GOT3 (cell line): ENCODE measurements at regions not wholly inside any gene's neighbourhood (a gene's known extent, or its start where the extent isn't known, plus 50 kb on each side); places are given as distances from the start of the nearest gene placed in this dataset.

ENCODE experiments used
- DNase-seq: peaks from one replicate; lab custom pipeline; 2025; ENCODE audit warnings: mixed read lengths; lab: John Stamatoyannopoulos, UW

DNA sequence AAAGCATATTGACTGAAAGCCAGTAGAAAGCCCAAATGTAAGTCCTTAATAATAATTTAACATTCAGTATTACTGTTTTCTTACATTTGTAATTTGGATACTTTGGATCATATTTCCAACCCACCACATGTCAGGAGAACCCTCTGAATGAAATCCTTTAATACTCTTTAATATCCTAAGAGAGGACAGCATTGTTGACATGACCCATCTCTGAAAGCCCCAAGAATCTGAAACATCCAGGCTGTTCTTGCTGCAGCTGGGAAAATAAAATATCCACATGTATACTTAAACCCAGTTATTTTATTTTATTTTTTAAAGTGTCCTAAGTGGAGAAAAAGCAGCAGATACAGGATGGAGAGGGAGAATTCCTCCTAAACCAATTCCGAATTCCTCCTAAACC lies 130.8 kb upstream of the RIPOR2 start:
- DNase-seq: no peak

- no peak for DNase-seq
Measured at GRCh38 chr6:25068866-25069265, 133.1 kb upstream of the RIPOR2 start.

GRCh38 chr6:25070547-25071366 lies 135.0 kb upstream of the RIPOR2 start:
- DNase-seq: peak; percentile 40

DNA sequence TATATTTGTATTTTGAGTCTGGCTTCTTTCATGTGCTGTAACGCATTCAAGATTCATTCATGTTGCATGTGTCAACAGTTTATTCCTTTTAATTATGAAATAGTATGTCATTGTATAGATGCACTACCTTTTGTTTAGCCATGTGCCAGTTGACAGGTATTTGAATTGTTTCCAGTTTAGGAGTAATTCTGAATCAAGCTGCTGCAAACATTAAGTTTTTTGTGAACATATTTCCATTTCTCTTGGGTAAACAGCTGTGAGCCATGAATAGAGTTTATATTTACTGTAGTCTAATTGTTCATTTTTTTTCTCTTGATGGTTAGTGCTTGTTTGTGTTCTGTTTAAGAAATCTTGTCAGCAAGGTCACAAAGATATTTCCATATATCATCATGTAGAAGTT lies 142.4 kb upstream of the RIPOR2 start:
- no peak for DNase-seq

DNA sequence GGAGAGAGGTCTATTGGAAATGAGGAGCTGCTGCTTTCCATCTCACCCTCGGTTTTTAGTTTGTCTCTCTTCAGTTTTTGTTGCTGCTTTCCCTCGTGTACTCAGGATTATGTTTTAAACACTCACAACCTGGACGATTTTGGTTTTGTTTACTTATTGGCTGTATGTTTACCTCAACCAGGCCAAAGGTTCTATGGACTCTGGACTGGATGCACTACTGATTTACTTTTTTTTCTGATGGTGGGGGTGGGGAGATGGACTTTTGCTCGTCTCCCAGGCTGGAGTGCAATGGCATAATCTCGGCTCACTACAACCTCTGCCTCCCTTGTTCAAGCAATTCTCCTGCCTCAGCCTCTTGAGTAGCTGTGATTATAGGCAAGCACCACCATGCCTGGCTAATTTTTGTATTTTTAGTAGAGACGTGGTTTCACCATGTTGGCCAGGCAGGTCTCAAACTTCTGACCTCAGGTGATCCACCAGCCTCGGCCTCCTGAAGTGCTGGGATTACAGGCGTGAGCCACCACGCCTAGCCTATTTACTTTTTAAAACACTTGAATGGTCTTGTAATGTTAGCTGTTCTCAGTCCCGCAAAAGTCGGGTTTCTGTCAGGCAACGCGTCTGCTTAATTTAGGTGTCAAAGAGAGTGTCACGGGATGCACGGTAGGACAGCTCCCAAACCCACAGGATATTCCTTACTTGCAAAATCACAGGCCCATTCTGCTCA lies 148.2 kb upstream of the RIPOR2 start:
- DNase-seq: no peak

- no peak for DNase-seq
Measured at GRCh38 chr6:25084508-25084833, 148.7 kb upstream of the RIPOR2 start.

- DNase-seq: no peak
Measured at GRCh38 chr6:25085756-25086155, 150.0 kb upstream of the RIPOR2 start.

DNA sequence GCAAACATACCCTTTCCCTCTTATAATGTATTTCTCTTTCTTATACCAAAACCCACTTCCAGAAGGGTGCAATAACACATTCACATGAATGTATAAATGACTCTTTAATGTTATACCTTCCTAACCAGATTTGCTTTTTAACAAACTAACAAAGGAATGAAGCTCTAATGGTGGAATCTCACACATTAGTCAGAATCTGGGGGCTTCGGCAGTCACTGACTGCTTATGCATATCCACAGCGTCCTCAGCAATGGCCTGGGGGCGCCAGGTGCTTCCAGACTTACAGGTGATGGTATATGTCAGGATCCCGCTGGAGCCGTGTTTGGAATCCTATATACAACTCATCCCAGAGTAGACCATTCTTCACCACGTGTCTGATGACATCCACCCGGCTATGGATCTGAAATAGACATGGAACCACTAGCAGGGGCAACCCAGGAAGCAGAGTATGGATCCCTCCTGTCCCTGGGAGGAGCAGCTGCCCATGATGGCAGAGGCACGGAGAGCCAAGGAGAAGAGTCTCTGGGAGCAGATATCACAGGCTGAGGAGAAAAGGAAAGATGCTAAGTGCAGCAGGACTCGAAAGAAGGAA lies 150.8 kb upstream of the RIPOR2 start:
- DNase-seq: no peak

DNA sequence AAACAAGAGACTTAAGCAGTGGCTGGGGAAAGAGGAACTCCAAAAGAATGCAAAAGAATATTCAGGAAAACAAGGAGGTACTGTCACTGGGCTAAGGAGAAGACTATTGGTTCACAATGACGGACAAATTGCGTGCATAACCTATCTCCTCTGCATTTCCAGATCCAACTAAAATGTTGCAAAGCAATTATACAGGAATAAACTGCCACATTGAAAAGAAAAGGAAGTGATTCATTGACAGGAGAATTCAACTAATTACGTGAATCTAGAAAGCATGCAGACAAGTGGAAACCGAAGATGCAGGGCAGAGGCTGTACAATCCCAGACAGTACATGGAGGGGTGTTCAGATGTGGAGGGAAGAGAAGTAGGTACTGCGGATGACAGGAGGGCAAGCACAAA lies 152.8 kb upstream of the RIPOR2 start:
- DNase-seq: no peak

- no peak for DNase-seq
Measured at GRCh38 chr6:25089442-25089841, 153.7 kb upstream of the RIPOR2 start.

GRCh38 chr6:25094726-25095125 lies 159.0 kb upstream of the RIPOR2 start:
- no peak for DNase-seq

- DNase-seq: no peak
Measured at GRCh38 chr6:25100288-25100687, 164.5 kb upstream of the RIPOR2 start.

DNA sequence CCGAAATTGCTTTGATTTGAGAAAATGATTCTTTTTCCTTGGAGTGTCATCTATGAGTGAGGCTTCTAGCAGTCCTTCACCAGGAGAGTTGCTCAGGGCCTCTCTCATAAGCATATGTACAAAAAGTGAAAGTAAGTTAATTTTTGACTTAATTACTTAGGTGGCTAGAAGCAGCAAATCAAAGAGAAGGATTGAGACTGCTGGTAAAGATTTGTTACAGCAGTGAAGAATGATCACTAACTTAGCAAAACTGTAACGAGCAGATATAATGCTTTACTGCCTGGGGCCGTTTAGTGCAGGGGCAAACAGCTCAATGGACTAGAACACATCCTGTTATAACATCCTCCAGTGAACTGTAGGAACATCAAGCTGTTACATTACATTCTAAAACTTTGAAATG lies 167.8 kb upstream of the RIPOR2 start:
- no peak for DNase-seq

GRCh38 chr6:25105070-25105925 lies 169.5 kb upstream of the RIPOR2 start:
- no peak for DNase-seq

- DNase-seq: no peak
Measured at GRCh38 chr6:25107218-25107617, 171.5 kb upstream of the RIPOR2 start.

GRCh38 chr6:25111782-25112181 lies 167.4 kb upstream of the CARMIL1 start:
- DNase-seq: no peak

GRCh38 chr6:25112322-25112773 lies 166.8 kb upstream of the CARMIL1 start:
- no peak for DNase-seq

- DNase-seq: no peak
Measured at GRCh38 chr6:25113436-25113835, 165.7 kb upstream of the CARMIL1 start.

DNA sequence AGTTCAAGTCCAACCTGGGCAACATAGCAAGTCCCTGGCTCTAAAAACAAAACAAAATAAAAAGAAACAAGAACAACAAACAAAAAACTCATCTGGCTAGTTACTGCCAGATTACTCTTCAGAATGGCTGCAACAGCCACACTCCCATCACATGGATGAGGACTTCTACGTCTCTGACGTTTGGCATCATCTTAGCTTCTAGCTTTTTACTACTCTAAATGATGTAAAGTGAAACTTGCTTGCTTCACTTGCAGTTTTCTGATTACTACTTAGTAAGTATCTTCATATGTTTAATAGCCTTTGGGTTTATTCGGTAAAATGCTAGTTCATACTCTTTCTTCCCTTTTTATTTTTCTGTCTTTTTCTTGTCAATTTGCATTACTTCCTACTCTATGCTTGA lies 161.1 kb upstream of the CARMIL1 start:
- no peak for DNase-seq

DNA sequence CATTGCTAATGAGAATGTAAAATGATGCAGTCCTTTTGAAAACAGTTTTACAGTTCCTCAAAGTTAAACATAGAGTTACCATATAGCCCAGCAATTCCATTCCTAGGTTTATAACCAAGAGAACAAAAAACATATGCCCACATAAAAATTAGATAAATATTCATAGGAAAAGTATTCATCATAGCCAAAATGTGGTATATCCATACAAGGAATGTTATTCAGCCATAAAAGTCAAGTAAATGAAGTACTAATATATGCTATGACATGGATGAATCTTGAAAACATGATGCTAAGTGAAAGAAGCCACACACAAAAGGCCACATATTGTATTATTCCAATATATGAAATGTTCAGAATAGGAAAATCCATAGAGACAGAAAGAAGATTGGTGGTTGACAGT lies 158.0 kb upstream of the CARMIL1 start:
- DNase-seq: no peak

DNA sequence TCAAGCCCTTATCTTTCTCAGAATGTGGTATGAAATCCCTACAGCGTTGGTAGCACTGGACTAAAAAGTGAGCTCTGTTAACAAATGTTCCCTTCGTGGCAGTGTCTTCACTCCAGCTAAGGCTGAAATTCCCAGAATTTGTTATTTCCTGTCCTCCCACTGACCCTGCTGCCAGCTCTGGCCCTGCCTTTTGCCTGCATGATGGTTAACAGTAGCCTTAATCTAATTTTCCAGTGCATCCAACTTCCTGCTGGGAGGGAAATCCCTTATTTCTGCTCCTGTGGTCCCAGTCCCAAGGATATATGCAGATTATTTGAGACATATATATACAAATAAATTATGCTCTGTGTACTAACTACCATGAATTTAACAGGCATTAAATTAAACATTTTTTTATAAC lies 157.2 kb upstream of the CARMIL1 start:
- DNase-seq: no peak

DNA sequence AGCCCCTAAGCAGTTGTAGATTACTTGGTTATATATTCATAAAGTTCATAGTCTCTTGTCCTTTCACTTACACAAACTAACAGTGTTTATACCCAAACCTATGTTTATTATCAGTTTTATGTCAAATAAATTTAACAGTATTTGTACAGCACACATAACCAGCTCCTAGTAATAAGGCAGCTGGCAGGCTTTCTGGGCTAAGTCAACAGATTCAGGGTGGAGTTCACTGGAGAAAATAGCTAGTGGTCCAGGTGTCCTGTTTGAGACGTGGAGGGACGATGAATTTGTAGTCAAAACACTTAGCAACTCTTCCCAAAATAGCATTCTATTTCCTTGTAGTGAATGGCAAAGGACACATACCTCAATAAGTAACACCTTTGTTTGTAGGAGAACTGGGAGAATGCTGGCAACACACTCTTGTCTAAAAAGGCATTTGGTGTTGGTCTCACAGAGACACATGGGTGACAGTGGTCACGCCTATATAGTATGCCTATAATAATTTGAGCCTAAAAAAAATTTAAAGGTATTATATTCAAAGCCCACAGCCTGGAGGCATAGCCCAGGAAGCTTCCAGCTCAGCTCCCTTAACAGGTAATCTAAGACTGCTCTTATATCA lies 156.4 kb upstream of the CARMIL1 start:
- no peak for DNase-seq
